ENCODE measurements at regions not wholly inside any gene's neighbourhood (a gene's known extent, or its start where the extent isn't known, plus 50 kb on each side); places are given as distances from the start of the nearest gene placed in this dataset.
A peak's percentile ranks its signal among the peaks of the same experiment; 100 is the strongest.
"Not testable (repeated sequence)": the region's sequence is repeated elsewhere in the genome, so short reads cannot be mapped to it uniquely, and the experiment has no call there.

DNA sequence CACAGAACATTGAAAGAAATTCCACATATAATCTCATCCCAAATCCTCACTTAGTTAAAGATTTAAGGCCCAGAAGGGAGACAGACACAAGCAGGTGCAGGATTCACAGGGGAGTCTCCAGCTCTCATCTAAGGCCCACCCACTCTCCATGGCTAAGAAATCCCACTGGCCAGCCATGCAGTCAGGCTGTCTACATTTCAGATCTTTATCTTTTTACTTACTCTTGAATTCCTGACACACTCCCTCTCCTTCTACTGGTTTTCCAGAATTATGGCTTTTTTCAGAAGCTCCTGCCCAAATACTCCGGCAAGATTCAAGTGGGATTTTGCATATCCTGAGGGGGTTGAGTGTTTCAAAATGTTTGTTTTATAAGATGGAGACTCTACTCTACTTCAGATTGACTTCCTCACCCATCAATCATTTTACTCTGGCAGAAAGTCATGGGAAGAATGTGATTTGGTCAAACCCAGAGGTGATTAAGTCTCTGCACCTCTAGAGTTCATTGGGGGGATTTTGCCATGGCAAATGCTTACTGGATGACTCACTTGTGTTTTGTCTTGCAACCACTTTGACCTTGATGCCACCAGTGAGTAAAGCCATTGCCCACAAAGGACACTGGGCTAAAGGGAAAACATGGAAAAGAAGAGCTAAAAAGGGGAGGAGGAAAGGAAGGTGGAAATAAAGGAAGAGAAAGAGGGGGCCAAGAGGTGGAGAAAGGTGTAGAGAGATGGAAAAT lies 688.8 kb upstream of the SALL1 start:
- no peak overlapping the region for H3K4me3 ChIP-seq (ENCODE audit: low read depth in 1 of 2, low read length in 2 of 2)
- no peak overlapping the region for H3K27ac ChIP-seq (ENCODE audit: low read length)
- no peaks in the 10 kb centered on the region for H3K27me3 ChIP-seq (ENCODE audit: low read depth, low read length)
- H3K4me1 ChIP-seq (ENCODE audit: control insufficient read depth in 1 of 2, insufficient read depth in 2 of 2, low read length in 2 of 2) = no peaks in the 10 kb centered on the region
- H3K36me3 ChIP-seq (ENCODE audit: control insufficient read depth in 1 of 2, insufficient read depth in 2 of 2, low read length in 2 of 2) = no peaks in the 10 kb centered on the region
- H3K9me3 ChIP-seq (ENCODE audit: control insufficient read depth in 1 of 2, low read length in 2 of 2) = no peaks in the 10 kb centered on the region

DNA sequence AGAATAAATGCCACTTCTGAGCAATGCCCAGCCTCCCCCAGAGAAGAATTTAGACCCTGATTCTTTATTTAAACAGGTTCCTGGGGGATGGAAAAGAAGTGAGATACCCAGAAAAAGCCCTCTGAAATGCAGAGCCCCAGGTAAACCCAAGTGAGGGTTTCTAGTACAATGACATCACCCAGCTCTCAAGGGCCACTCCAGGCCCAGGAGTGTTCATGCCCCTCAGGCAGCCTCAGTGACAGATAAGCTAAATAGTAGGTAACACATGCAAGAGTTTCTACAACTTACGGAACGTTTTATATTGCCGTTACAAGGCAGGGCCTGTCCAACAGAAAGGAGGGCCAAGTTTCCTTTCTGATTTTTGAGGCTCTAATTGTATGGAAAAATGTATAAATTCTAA lies 683.7 kb upstream of the SALL1 start:
- no peaks in the 10 kb centered on the region for H3K9me3 ChIP-seq (ENCODE audit: control insufficient read depth in 1 of 2, low read length in 2 of 2)
- no peaks in the 10 kb centered on the region for H3K36me3 ChIP-seq (ENCODE audit: control insufficient read depth in 1 of 2, insufficient read depth in 2 of 2, low read length in 2 of 2)
- no peak overlapping the region for H3K4me3 ChIP-seq (ENCODE audit: low read depth in 1 of 2, low read length in 2 of 2)
- H3K4me1 ChIP-seq (ENCODE audit: control insufficient read depth in 1 of 2, insufficient read depth in 2 of 2, low read length in 2 of 2) = no peaks in the 10 kb centered on the region
- peak overlapping the region; percentile 41 for H3K27ac ChIP-seq (ENCODE audit: low read length)
- no peaks in the 10 kb centered on the region for H3K27me3 ChIP-seq (ENCODE audit: low read depth, low read length)

DNA sequence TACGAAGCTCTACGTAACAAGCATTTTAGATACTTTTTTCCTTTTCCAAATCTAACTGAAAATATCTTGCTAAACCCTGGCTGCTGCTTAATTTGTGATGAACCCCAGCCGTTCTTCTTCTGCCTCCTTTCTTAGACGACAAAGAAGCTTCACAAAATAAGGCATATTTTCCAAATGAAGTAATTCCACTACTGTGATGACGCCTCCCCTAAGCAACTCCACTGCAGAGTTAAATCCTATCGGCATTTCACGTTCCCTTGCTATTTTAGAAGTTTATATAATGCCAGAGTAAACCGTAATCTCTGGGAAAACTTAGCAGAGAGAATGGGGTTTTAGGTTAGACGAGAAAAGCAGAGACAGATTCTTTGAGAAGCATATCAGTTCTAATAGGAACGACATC lies 683.1 kb upstream of the SALL1 start:
- Histone ChIP-seq H3K9me3 (ENCODE audit: control insufficient read depth in 1 of 2, low read length in 2 of 2) (no peaks in the 10 kb centered on the region), H3K27ac (ENCODE audit: low read length) (peak overlapping the region; percentile 41), H3K4me3 (ENCODE audit: low read depth in 1 of 2, low read length in 2 of 2) (peak overlapping the region in 1 of 2 donors; percentile 26), H3K4me1 (ENCODE audit: control insufficient read depth in 1 of 2, insufficient read depth in 2 of 2, low read length in 2 of 2) (no peaks in the 10 kb centered on the region), H3K36me3 (ENCODE audit: control insufficient read depth in 1 of 2, insufficient read depth in 2 of 2, low read length in 2 of 2) (no peaks in the 10 kb centered on the region), H3K27me3 (ENCODE audit: low read depth, low read length) (no peaks in the 10 kb centered on the region)

DNA sequence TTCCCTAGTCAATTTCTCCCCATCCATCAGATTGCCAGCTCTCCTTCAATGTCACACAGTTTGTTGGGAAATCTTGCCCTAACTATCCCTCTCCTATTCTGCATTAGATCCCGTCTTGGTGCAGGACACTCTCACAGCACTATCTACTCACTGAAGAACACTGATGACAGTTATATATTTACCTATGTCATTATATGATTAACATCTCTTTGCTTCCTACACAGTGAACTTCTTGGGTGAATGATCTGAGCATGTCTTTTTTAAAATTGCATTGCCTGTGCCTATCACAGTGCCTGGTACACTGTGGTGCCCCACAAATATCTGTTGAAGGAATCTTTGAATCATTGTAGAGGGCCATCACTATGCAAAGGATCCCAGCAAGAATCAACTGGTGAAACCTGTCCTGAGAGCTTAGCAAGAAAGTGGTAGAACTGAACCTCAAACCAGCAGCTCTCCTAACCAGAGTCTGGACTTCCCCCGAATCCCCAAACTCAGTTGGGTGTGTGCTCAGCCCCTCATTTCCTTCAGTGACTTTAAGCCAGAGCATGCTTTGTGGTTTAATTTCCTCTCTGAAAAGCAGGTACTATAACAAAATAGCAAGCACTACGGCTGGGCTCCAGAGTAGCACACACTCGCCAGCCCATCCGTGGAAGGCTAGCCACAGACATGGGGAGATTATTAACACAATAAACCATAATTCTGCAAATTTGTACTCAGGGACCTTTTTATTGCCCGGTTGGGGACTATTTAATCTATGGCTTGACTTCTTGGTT lies 680.7 kb upstream of the SALL1 start:
- no peaks in the 10 kb centered on the region for H3K27me3 ChIP-seq (ENCODE audit: low read depth, low read length)
- H3K36me3 ChIP-seq (ENCODE audit: control insufficient read depth in 1 of 2, insufficient read depth in 2 of 2, low read length in 2 of 2) = no peaks in the 10 kb centered on the region
- H3K9me3 ChIP-seq (ENCODE audit: control insufficient read depth in 1 of 2, low read length in 2 of 2) = no peaks in the 10 kb centered on the region
- no peak overlapping the region for H3K4me3 ChIP-seq (ENCODE audit: low read depth in 1 of 2, low read length in 2 of 2)
- no peaks in the 10 kb centered on the region for H3K4me1 ChIP-seq (ENCODE audit: control insufficient read depth in 1 of 2, insufficient read depth in 2 of 2, low read length in 2 of 2)
- no peak overlapping the region for H3K27ac ChIP-seq (ENCODE audit: low read length)

DNA sequence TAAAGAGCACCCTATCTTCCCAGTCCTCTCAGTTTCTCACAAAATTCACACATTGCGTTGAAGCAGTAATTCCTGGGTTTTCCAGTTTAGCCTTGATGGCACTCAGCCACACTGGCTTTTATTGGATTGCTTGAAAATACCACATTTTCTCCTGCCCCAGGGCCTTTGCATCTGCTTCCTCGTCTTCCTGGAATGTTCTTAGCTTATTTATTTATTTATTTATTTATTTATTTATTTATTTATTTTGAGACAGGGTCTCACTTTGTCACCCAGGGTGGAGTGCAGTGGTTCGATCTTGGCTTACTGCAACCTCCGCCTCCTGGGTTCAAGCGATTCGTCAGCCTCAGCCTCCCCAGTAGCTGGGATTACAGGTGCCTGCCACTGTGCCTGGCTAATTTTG lies 680.0 kb upstream of the SALL1 start:
- not testable (repeated sequence) for H3K27ac ChIP-seq (ENCODE audit: low read length); H3K4me1 ChIP-seq (ENCODE audit: control insufficient read depth in 1 of 2, insufficient read depth in 2 of 2, low read length in 2 of 2); H3K9me3 ChIP-seq (ENCODE audit: control insufficient read depth in 1 of 2, low read length in 2 of 2); H3K4me3 ChIP-seq (ENCODE audit: low read depth in 1 of 2, low read length in 2 of 2); H3K27me3 ChIP-seq (ENCODE audit: low read depth, low read length); H3K36me3 ChIP-seq (ENCODE audit: control insufficient read depth in 1 of 2, insufficient read depth in 2 of 2, low read length in 2 of 2)

DNA sequence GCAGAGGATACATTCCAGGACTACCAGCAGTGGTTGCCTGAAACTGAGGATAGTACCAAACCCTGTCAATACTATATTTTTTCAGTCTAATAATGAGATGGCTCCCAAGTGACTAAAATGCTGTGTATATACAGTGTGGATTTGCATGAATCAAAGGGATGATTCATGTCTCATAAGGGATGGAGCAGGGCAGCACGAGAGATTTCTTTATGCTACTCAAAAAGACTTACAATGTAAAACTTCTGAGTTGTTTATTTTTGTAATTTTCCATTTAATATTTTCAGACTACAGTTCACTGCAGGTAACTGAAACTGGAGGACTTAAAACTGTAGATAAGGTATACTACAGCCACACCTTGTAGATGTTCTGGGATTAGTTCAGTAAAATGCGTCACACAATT lies 674.7 kb upstream of the SALL1 start:
- no peak overlapping the region for H3K4me3 ChIP-seq (ENCODE audit: low read depth in 1 of 2, low read length in 2 of 2)
- no peak overlapping the region for H3K27ac ChIP-seq (ENCODE audit: low read length)
- no peaks in the 10 kb centered on the region for H3K36me3 ChIP-seq (ENCODE audit: control insufficient read depth in 1 of 2, insufficient read depth in 2 of 2, low read length in 2 of 2)
- H3K9me3 ChIP-seq (ENCODE audit: control insufficient read depth in 1 of 2, low read length in 2 of 2) = no peaks in the 10 kb centered on the region
- H3K4me1 ChIP-seq (ENCODE audit: control insufficient read depth in 1 of 2, insufficient read depth in 2 of 2, low read length in 2 of 2) = no peaks in the 10 kb centered on the region
- H3K27me3 ChIP-seq (ENCODE audit: low read depth, low read length) = no peaks in the 10 kb centered on the region

DNA sequence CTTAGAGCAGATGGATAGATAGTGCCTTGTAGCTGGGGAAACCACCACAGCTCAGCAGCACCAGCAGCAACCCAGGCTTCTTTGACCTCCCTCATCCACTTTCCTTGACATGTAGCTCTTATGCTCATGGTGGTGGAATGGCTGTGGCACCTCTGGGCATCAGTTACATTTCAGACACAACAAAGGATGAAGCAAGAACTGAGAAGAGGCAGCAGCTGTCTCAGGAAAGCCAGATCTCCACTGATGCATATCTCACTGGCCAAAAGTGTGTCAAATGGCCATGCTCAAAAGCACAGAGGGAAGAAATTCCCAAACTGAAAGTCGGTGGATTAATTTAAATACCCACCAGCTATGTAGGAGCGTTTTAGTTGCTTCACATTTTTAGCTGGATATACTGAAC lies 671.4 kb upstream of the SALL1 start:
- H3K27ac ChIP-seq (ENCODE audit: low read length) = no peak overlapping the region
- no peaks in the 10 kb centered on the region for H3K36me3 ChIP-seq (ENCODE audit: control insufficient read depth in 1 of 2, insufficient read depth in 2 of 2, low read length in 2 of 2)
- H3K4me3 ChIP-seq (ENCODE audit: low read depth in 1 of 2, low read length in 2 of 2) = no peak overlapping the region
- no peaks in the 10 kb centered on the region for H3K27me3 ChIP-seq (ENCODE audit: low read depth, low read length)
- H3K9me3 ChIP-seq (ENCODE audit: control insufficient read depth in 1 of 2, low read length in 2 of 2) = no peaks in the 10 kb centered on the region
- no peaks in the 10 kb centered on the region for H3K4me1 ChIP-seq (ENCODE audit: control insufficient read depth in 1 of 2, insufficient read depth in 2 of 2, low read length in 2 of 2)

DNA sequence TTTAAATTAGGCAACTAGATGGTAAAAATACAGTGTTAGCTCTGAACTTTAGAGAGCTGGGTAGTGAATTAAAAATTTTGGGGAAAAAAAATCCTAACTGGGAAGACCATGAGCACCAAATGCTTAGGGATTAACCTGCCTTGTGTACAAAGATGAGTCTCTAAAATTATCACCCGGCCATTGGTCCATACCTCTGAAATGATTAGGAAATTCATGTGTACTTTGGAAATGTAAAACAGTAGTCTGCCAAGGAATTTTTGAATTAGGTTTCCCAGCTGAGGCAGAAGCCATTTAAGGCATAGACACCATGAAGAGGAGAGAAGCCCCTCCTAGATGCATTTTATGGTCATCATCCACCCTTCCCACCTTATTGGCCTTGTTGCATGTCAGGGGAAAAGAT lies 670.5 kb upstream of the SALL1 start:
- Histone ChIP-seq H3K4me3 (ENCODE audit: low read depth in 1 of 2, low read length in 2 of 2) (no peak overlapping the region), H3K9me3 (ENCODE audit: control insufficient read depth in 1 of 2, low read length in 2 of 2) (no peaks in the 10 kb centered on the region), H3K4me1 (ENCODE audit: control insufficient read depth in 1 of 2, insufficient read depth in 2 of 2, low read length in 2 of 2) (no peaks in the 10 kb centered on the region), H3K27ac (ENCODE audit: low read length) (no peak overlapping the region), H3K27me3 (ENCODE audit: low read depth, low read length) (no peaks in the 10 kb centered on the region), H3K36me3 (ENCODE audit: control insufficient read depth in 1 of 2, insufficient read depth in 2 of 2, low read length in 2 of 2) (no peaks in the 10 kb centered on the region)

DNA sequence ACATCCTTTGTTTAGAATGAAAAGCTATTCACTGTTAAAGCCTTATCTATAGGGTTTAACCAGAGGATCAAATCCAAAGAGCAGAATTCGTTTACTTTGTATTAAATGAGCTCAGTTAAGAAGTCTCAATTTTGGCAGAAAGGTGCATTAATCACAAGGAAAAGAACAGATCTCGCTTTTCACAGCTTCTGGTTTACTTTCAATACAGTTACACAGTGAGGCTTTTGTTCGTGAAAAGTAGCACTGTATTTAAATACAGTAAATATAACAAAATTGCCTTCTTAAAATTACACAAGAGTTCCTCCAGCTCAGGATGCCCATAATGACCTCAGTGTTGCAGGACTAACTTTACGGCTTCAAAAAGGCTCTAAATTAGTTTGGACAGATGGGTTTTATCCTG lies 669.1 kb upstream of the SALL1 start:
- Histone ChIP-seq H3K4me3 (ENCODE audit: low read depth in 1 of 2, low read length in 2 of 2) (no peak overlapping the region), H3K4me1 (ENCODE audit: control insufficient read depth in 1 of 2, insufficient read depth in 2 of 2, low read length in 2 of 2) (no peaks in the 10 kb centered on the region), H3K36me3 (ENCODE audit: control insufficient read depth in 1 of 2, insufficient read depth in 2 of 2, low read length in 2 of 2) (no peaks in the 10 kb centered on the region), H3K27me3 (ENCODE audit: low read depth, low read length) (no peaks in the 10 kb centered on the region), H3K27ac (ENCODE audit: low read length) (no peak overlapping the region), H3K9me3 (ENCODE audit: control insufficient read depth in 1 of 2, low read length in 2 of 2) (no peaks in the 10 kb centered on the region)

DNA sequence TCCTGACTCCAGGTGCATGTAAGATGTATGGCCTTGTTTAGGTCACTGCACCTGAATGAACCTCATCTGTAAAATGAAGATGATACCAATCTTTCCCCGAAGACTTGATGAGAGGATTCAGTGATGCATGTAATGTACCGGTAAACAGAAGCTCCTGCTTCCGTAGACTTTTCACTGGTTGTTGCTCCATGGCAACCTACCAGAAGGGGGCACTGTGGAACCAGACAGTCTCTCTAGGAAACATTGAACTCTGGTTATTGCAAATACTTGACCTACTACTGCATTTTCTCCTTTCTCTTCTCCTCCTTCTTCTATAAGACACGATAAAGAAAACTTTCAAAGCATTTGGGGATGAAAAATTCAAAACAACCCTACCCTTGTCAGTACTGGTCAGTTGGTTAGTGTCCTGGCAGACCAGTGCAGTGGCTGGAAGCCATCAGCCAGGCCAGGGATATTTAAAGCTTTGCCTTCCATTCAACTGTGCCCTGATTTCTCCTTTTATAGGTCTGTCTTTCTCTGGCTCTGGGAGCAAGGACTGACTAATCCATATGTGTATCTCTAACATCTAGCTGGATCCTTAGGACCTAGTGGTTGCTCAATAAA lies 667.4 kb upstream of the SALL1 start:
- H3K36me3 ChIP-seq (ENCODE audit: control insufficient read depth in 1 of 2, insufficient read depth in 2 of 2, low read length in 2 of 2) = no peaks in the 10 kb centered on the region
- no peaks in the 10 kb centered on the region for H3K4me1 ChIP-seq (ENCODE audit: control insufficient read depth in 1 of 2, insufficient read depth in 2 of 2, low read length in 2 of 2)
- H3K9me3 ChIP-seq (ENCODE audit: control insufficient read depth in 1 of 2, low read length in 2 of 2) = peaks cover 0 to 3% of the 10 kb centered on the region in 2 donors
- H3K27ac ChIP-seq (ENCODE audit: low read length) = no peak overlapping the region
- no peak overlapping the region for H3K4me3 ChIP-seq (ENCODE audit: low read depth in 1 of 2, low read length in 2 of 2)
- H3K27me3 ChIP-seq (ENCODE audit: low read depth, low read length) = no peaks in the 10 kb centered on the region

DNA sequence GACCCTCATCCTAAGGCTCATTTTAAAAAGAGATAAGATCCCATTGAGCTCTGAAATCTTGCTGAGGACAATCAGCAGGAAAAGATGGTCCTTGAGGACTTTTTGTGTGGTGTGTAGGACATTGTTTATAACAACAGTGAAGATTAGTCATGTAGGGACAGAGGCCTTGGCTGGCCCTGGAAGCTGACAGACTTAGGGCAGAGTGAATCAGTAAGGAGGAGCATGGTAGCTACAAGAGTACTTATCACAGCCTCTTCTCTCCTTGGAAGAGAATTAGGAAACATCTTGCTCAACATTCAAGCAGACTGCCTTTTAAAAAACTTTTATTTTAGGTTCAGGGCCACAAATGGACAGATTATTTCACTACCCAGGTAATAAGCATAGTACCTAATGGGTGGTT lies 665.9 kb upstream of the SALL1 start:
- H3K9me3 ChIP-seq (ENCODE audit: control insufficient read depth in 1 of 2, low read length in 2 of 2) = peaks cover 0 to 4% of the 10 kb centered on the region in 2 donors

More for the DNA sequence above, 665.9 kb upstream of the SALL1 start:
- Histone ChIP-seq H3K4me1 (ENCODE audit: control insufficient read depth in 1 of 2, insufficient read depth in 2 of 2, low read length in 2 of 2) (no peaks in the 10 kb centered on the region), H3K36me3 (ENCODE audit: control insufficient read depth in 1 of 2, insufficient read depth in 2 of 2, low read length in 2 of 2) (no peaks in the 10 kb centered on the region), H3K27me3 (ENCODE audit: low read depth, low read length) (no peaks in the 10 kb centered on the region), H3K4me3 (ENCODE audit: low read depth in 1 of 2, low read length in 2 of 2) (no peak overlapping the region), H3K27ac (ENCODE audit: low read length) (no peak overlapping the region)
